ENCODE measurements at regions not wholly inside any gene's neighbourhood (a gene's known extent, or its start where the extent isn't known, plus 50 kb on each side); places are given as distances from the start of the nearest gene placed in this dataset.
"Not testable (repeated sequence)": the region's sequence is repeated elsewhere in the genome, so short reads cannot be mapped to it uniquely, and the experiment has no call there.

- H3K27ac Mint-ChIP-seq = no peak overlapping the region
- H3K4me1 Mint-ChIP-seq (ENCODE audit: low read depth in 2 of 2) = no peaks in the 10 kb centered on the region
- H3K4me3 Mint-ChIP-seq = no peak overlapping the region
- ATAC-seq (no peak), DNase-seq (ENCODE audit: low spot score) (no peak)
- no peaks in the 10 kb centered on the region for H3K27me3 Mint-ChIP-seq
- H3K36me3 Mint-ChIP-seq = no peaks in the 10 kb centered on the region
- peaks cover 8% of the 10 kb centered on the region for H3K9me3 Mint-ChIP-seq
Observed at GRCh38 chr12:59396519-59396918, 199.3 kb upstream of the SLC16A7 start.

DNA sequence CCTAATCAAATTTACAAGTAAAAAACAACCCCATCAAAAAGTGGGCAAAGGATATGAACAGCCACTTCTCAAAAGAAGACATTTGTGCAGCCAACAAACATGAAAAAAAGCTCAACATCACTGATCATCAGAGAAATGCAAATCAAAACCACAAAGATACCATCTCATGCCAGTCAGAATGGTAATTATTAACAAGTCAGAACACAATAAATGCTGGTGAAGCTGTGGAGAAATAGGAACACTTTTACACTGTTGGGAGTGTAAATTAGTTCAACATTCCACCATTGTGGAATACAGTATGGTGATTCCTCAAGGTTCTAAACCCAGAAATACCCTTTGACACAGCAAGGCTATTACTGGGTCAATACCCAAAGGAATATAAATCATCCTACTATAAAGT is 200.5 kb upstream of the SLC16A7 start:
- not testable (repeated sequence) for DNase-seq (ENCODE audit: low spot score); H3K27me3 Mint-ChIP-seq; H3K27ac Mint-ChIP-seq; ATAC-seq; H3K36me3 Mint-ChIP-seq; H3K4me1 Mint-ChIP-seq (ENCODE audit: low read depth in 2 of 2); H3K4me3 Mint-ChIP-seq
- H3K9me3 Mint-ChIP-seq = peaks cover 17% of the 10 kb centered on the region

DNA sequence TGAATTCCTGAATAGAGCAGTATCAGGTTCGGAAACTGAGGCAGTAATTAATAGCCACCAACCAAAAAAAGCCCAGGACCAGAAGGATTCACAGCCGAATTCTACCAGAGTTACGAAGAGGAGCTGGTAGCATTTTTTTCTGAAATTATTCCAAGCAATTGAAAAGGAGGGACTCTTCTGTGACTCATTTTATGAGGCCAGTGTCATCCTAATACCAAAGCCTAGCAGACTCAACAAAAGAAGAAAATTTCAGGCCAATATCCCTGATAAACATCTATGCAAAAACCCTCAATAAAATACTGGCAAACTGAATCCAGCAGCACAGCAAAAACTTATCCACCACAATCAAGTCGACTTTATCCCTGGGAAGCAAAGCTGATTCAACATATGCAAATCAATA is 202.3 kb upstream of the SLC16A7 start:
- ATAC-seq (no peak), DNase-seq (ENCODE audit: low spot score) (no peak)
- H3K4me3 Mint-ChIP-seq = no peak overlapping the region
- no peaks in the 10 kb centered on the region for H3K4me1 Mint-ChIP-seq (ENCODE audit: low read depth in 2 of 2)
- no peak overlapping the region for H3K27ac Mint-ChIP-seq
- no peaks in the 10 kb centered on the region for H3K27me3 Mint-ChIP-seq
- H3K9me3 Mint-ChIP-seq = peaks cover 17% of the 10 kb centered on the region
- no peaks in the 10 kb centered on the region for H3K36me3 Mint-ChIP-seq

- DNase-seq (ENCODE audit: low spot score) (no peak), ATAC-seq (no peak)
- H3K27me3 Mint-ChIP-seq = no peaks in the 10 kb centered on the region
- peaks cover 10% of the 10 kb centered on the region for H3K9me3 Mint-ChIP-seq
- H3K4me1 Mint-ChIP-seq (ENCODE audit: low read depth in 2 of 2) = no peaks in the 10 kb centered on the region
- H3K4me3 Mint-ChIP-seq = no peak overlapping the region
- no peaks in the 10 kb centered on the region for H3K36me3 Mint-ChIP-seq
- H3K27ac Mint-ChIP-seq = no peak overlapping the region
Observed at GRCh38 chr12:59389968-59390576, 205.8 kb upstream of the SLC16A7 start.

GRCh38 chr12:59388694-59389093 is 207.1 kb upstream of the SLC16A7 start:
- no peaks in the 10 kb centered on the region for H3K27me3 Mint-ChIP-seq
- no peaks in the 10 kb centered on the region for H3K36me3 Mint-ChIP-seq
- peaks cover 14% of the 10 kb centered on the region for H3K9me3 Mint-ChIP-seq
- DNase-seq (ENCODE audit: low spot score) (no peak), ATAC-seq (no peak)
- no peak overlapping the region for H3K4me3 Mint-ChIP-seq
- H3K27ac Mint-ChIP-seq = no peak overlapping the region
- no peaks in the 10 kb centered on the region for H3K4me1 Mint-ChIP-seq (ENCODE audit: low read depth in 2 of 2)

- Mint-ChIP-seq H3K36me3 (no peaks in the 10 kb centered on the region), H3K9me3 (peaks cover 14% of the 10 kb centered on the region), H3K27ac (no peak overlapping the region), H3K4me1 (ENCODE audit: low read depth in 2 of 2) (no peaks in the 10 kb centered on the region), H3K27me3 (no peaks in the 10 kb centered on the region), H3K4me3 (no peak overlapping the region)
- DNase-seq (ENCODE audit: low spot score) (no peak), ATAC-seq (no peak)
Observed at GRCh38 chr12:59388176-59388575, 207.7 kb upstream of the SLC16A7 start.

DNA sequence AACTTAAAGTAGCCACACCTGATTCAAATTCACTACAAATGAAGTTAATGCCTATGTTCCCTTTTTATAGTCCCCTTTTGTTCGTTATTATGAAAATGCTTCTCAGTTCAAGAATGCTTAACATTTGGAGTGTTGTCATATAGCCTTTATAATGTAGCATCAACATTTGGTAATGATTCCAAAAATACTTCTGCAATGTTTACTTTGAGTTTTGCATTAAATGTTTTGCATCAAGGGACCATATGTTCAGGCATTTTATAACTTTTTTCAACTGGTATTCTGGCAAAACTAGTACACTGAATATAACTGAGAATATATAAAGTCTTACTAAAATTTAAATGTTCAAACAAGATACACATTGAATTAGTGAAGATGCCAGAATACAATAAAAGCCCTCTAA is 209.6 kb upstream of the SLC16A7 start:
- DNase-seq (ENCODE audit: low spot score) (no peak), ATAC-seq (no peak)
- no peak overlapping the region for H3K4me3 Mint-ChIP-seq
- H3K9me3 Mint-ChIP-seq = peaks cover 10% of the 10 kb centered on the region
- no peaks in the 10 kb centered on the region for H3K36me3 Mint-ChIP-seq
- no peaks in the 10 kb centered on the region for H3K27me3 Mint-ChIP-seq
- no peaks in the 10 kb centered on the region for H3K4me1 Mint-ChIP-seq (ENCODE audit: low read depth in 2 of 2)
- H3K27ac Mint-ChIP-seq = no peak overlapping the region

DNA sequence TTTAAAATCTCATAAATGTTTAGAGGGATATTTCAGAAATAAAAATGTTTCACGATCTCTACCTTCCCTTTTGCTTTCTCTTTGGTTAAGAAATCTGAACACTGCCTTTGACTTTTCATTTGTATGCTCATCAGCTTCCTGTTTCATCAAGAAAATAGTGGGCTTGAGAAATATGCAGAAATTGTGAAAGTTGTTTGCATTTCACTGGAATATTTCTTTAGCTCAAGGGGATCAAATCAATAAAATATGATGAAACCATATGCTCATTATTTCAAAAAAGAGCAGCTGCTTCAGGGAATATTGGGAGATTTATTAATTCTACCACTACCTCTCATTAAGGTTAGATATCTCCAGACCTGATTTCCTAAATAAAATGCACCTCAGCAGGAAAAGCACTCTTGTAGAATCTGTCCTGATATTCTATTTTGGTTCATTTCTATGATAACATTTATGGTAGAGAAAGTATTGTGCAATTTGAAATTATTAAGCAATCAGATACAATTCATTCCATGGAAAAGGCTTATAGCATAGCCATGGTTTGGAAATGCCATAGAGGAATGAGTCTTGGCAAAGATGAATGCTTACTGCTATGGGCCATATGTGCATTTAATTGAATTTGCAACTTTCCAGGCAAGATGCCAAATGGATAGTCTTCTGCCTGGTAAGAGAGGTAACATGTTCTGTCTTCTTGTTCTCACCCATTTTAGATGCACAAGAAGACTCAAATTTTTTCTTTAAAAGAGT is 212.6 kb upstream of the SLC16A7 start:
- ATAC-seq = no peak

GRCh38 chr12:59382282-59383078 is 213.3 kb upstream of the SLC16A7 start:
- no peak overlapping the region for H3K4me3 Mint-ChIP-seq
- H3K4me1 Mint-ChIP-seq (ENCODE audit: low read depth in 2 of 2) = no peaks in the 10 kb centered on the region
- DNase-seq (ENCODE audit: low spot score) = no peak
- H3K36me3 Mint-ChIP-seq = no peaks in the 10 kb centered on the region
- peaks cover 3% of the 10 kb centered on the region for H3K9me3 Mint-ChIP-seq
- H3K27ac Mint-ChIP-seq = no peak overlapping the region
- no peaks in the 10 kb centered on the region for H3K27me3 Mint-ChIP-seq
- no peak for ATAC-seq

More for the DNA sequence above, 212.6 kb upstream of the SLC16A7 start:
- DNase-seq (ENCODE audit: low spot score) = no peak
- H3K4me3 Mint-ChIP-seq = no peak overlapping the region
- no peak overlapping the region for H3K27ac Mint-ChIP-seq
- no peaks in the 10 kb centered on the region for H3K27me3 Mint-ChIP-seq
- H3K36me3 Mint-ChIP-seq = no peaks in the 10 kb centered on the region
- H3K9me3 Mint-ChIP-seq = peaks cover 3% of the 10 kb centered on the region
- no peaks in the 10 kb centered on the region for H3K4me1 Mint-ChIP-seq (ENCODE audit: low read depth in 2 of 2)

- Mint-ChIP-seq H3K27ac (no peak overlapping the region), H3K9me3 (peaks cover 3% of the 10 kb centered on the region), H3K27me3 (no peaks in the 10 kb centered on the region), H3K4me1 (ENCODE audit: low read depth in 2 of 2) (no peaks in the 10 kb centered on the region), H3K4me3 (no peak overlapping the region), H3K36me3 (no peaks in the 10 kb centered on the region)
- ATAC-seq = no peak
- DNase-seq (ENCODE audit: low spot score) = no peak
Observed at GRCh38 chr12:59381106-59381505, 214.7 kb upstream of the SLC16A7 start.

DNA sequence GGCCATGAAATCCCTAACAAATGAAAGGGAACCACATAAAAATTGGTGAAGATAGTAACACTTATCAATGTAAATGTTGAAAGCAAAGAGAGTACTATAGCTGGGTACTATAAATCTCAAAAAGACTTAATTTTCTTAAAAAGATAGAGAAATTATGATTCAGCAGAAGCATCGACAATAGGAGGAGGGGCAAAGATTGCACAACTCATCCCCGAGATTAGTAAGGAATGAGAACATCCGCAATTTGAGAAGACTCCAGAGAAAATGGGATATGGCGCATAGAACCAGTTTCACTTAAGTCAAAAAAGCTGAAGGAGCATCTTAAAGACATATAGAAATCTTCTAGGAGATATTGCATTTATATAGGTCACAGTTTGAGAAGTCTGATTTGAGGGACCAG is 220.2 kb upstream of the SLC16A7 start:
- Mint-ChIP-seq H3K36me3 (no peaks in the 10 kb centered on the region), H3K27me3 (no peaks in the 10 kb centered on the region)
- ATAC-seq = no peak

DNA sequence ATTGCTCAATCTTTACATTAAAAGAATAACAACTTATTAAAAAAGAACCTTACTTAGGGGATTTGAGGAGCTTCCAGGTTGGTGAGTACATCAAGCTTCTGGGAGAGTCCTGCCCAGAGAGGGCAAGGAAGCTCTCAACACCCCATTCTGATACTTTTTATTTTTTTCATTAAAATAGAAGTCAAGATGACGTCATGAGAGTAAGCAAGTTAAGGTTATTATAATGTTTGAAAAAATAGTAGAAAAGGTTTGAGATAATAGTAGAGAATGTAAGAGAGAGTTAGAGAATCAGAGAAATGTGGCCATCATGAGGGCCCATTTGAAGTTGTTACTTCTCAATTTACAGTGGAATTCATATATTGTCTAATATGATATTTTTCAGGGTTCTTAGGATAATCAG is 221.0 kb upstream of the SLC16A7 start:
- no peaks in the 10 kb centered on the region for H3K4me1 Mint-ChIP-seq (ENCODE audit: low read depth in 2 of 2)
- no peak overlapping the region for H3K27ac Mint-ChIP-seq
- H3K4me3 Mint-ChIP-seq = no peak overlapping the region

More for the DNA sequence above, 220.2 kb upstream of the SLC16A7 start:
- Mint-ChIP-seq H3K4me1 (ENCODE audit: low read depth in 2 of 2) (no peaks in the 10 kb centered on the region), H3K9me3 (no peaks in the 10 kb centered on the region), H3K27ac (no peak overlapping the region), H3K4me3 (no peak overlapping the region)
- DNase-seq (ENCODE audit: low spot score) = no peak

GRCh38 chr12:59372956-59373355 is 222.9 kb upstream of the SLC16A7 start:
- no peak overlapping the region for H3K27ac Mint-ChIP-seq
- ATAC-seq (no peak), DNase-seq (ENCODE audit: low spot score) (no peak)
- no peaks in the 10 kb centered on the region for H3K9me3 Mint-ChIP-seq
- no peak overlapping the region for H3K4me3 Mint-ChIP-seq
- no peaks in the 10 kb centered on the region for H3K36me3 Mint-ChIP-seq
- H3K27me3 Mint-ChIP-seq = no peaks in the 10 kb centered on the region
- no peaks in the 10 kb centered on the region for H3K4me1 Mint-ChIP-seq (ENCODE audit: low read depth in 2 of 2)

More for the DNA sequence above, 221.0 kb upstream of the SLC16A7 start:
- Mint-ChIP-seq H3K36me3 (no peaks in the 10 kb centered on the region), H3K27me3 (no peaks in the 10 kb centered on the region), H3K9me3 (no peaks in the 10 kb centered on the region)
- ATAC-seq (no peak), DNase-seq (ENCODE audit: low spot score) (no peak)

DNA sequence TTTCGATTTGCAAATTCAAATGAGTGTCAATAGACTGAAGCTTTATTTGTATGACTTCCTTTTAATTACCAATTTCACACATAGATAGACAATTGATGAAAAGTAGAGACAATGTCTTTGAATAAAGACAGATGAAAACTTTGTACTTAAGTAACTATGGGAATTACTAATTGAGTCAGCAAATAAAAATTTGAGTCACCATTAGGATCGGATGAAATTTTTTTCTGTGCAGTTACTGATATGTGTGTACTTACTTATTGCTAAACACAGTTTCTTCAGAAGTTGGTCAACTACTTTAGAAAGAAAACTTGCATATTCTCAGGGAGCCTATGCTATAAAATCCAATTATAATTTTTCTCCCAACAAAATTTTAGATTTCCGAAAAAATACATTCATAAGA is 224.9 kb upstream of the SLC16A7 start:
- Mint-ChIP-seq H3K27me3 (no peaks in the 10 kb centered on the region), H3K9me3 (no peaks in the 10 kb centered on the region), H3K36me3 (no peaks in the 10 kb centered on the region), H3K4me3 (no peak overlapping the region), H3K27ac (no peak overlapping the region), H3K4me1 (ENCODE audit: low read depth in 2 of 2) (no peaks in the 10 kb centered on the region)
- DNase-seq (ENCODE audit: low spot score) (no peak), ATAC-seq (no peak)
